CD1c-positive myeloid dendritic cell (primary cell): ENCODE measurements at regions not wholly inside any gene's neighbourhood (a gene's known extent, or its start where the extent isn't known, plus 50 kb on each side); places are given as distances from the start of the nearest gene placed in this dataset.

Source experiments
- DNase-seq: peaks from one replicate; pipeline ENCODE4 v3.0.0-alpha.2; 2016; ENCODE audit errors: extremely low spot score

DNA sequence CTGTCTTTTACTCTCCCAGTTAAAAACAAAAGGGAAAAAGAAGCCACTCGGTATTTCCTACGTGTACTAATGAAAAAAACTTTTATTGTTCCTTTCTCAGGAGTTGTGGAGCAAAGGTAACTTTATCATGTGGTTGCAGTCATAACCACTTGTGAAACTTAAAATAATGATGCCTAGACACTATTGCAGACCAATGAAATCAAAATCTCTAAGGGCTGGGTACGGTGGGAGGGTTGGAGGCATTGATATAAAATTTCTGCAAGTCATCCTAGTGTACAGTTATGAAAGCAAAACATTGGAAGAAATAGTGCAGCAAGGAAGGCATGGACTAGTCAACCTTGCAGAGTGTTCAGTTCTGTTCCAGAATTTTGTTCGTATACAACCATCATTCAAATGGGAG, 808.8 kb downstream of the TUSC7 start:
- no peak for DNase-seq

GRCh38 chr3:117519776-117520175, 810.2 kb downstream of the TUSC7 start:
- DNase-seq: no peak

DNA sequence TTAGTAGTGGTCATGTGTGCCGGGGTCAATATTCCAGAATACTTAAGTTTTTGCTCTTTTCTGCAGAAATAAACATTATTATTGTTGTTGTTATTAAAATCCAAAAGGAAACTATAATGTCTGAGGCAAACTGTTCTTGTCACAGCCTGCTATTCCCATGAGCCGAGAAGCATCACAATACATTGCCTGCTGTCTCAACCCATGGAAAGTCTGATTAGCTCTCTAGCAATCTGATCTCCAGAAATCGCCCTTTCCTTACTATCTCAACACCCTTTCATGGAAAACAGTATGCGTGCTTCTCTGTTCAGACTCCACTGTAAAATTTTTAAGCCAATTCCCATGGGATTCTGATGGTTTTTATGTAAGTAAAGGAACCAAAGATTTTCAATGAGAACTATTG, 811.0 kb downstream of the TUSC7 start:
- no peak for DNase-seq

GRCh38 chr3:117523418-117523817, 813.8 kb downstream of the TUSC7 start:
- no peak for DNase-seq

DNA sequence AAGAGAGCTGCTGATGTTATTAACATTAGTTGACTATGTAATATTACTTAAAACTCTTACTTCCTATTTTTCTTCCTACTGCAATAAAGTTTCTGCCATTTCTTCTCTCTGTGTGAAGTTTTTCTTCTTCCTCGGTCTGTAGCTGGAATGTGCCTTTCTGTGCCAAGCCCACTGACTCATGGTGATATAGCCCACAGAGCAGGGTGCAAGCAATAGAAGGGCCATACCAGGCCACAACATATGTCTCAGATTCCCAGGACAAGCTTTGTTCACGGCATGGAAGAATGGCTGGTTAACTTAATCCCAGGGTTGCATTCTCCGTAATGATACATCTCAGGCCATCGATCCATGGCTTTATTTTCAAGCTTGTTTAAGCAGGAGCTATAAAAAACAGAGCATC, 815.3 kb downstream of the TUSC7 start:
- no peak for DNase-seq

GRCh38 chr3:117526470-117527079, 817.0 kb downstream of the TUSC7 start:
- DNase-seq: peak; percentile 57

GRCh38 chr3:117527346-117527745, 817.8 kb downstream of the TUSC7 start:
- no peak for DNase-seq

DNA sequence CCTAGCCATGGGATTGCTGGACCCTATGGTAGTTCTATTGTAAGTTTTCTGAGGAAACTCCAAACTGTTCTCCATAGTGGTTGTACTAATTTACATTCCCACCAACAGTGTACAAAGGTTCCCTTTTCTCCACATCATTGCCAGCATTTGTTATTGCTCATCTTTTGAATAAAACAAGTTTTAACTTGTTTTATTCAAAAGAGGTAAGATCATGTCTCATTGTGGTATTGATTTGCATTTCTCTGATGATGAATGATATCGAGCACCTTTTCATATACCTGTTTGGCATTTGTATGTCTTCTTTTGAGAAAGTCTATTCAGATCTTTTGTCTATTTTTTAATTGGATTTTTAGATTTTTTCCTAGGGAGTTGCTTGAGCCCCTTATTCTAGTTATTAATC, 819.1 kb downstream of the TUSC7 start:
- no peak for DNase-seq

DNA sequence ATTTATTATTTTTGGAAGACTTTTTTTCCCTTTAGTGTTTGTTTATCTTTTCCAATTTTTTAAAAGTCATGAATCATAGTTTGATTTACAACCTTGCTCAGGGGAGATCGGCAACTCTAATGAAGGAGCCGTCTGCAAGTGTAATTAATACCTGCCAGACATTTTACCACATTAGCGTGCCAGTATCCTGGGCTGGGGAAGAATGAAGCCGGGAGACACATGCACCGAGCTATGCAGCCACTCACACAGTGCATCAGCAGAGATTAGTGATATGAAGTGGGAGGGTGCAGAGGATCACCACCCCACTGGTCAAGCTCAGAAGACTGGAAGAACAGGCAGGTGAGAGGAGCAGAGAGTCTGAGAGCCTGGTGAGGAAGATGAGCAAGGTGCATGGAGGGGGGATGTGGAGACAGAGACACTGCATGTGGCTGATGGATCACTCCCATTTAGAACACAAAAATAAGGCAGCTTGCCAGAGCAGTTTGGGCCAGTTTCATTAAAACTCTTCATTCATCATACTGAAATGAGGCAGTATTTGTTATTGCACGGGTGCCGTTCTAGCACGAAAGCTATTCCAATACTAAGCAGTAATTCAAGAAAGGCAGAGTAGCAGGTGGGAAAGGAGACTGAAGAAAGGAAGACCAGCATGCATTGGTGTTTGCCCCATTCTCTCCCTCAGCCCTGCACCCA, 821.6 kb downstream of the TUSC7 start:
- no peak for DNase-seq

DNA sequence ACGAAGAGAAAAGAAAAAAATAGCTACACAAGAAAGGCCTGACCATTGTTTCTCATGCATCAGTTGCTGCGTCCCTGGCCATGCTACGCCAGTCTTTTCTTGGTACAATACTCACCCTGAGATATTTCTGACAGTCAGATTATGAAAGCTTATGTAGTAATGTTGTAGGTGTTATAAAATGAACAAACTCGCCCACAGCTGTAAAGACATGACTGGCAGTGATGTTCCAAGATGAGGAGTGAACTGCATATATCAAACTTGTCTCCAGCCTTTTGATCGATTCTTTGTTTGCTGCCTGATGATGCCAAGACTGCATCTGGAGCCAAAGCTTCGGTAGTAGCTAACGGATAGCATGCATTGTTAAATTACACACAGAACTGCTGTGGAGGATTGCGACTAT, 822.7 kb downstream of the TUSC7 start:
- no peak for DNase-seq

- DNase-seq: no peak
Observed at GRCh38 chr3:117534138-117534537, 824.6 kb downstream of the TUSC7 start.

- no peak for DNase-seq
Observed at GRCh38 chr3:117536006-117536405, 826.4 kb downstream of the TUSC7 start.

DNA sequence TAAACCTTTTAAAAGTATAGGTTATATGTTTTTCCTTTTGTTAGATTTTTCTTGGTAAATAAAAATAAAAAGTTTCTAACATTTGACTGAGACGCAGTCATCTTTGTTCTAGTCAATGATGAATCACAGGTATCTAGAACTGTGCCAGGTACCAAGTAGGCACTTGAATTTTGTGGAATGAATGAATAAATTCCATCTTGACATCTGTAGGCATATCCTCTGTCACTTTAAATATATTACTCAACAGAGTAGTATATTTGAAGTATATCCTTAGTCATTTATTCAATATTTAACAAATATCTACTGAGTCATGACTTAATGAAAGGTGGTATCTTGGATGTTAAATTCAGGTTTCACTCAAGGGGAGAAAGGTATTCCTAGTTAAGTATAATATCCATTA, 828.4 kb downstream of the TUSC7 start:
- no peak for DNase-seq

DNA sequence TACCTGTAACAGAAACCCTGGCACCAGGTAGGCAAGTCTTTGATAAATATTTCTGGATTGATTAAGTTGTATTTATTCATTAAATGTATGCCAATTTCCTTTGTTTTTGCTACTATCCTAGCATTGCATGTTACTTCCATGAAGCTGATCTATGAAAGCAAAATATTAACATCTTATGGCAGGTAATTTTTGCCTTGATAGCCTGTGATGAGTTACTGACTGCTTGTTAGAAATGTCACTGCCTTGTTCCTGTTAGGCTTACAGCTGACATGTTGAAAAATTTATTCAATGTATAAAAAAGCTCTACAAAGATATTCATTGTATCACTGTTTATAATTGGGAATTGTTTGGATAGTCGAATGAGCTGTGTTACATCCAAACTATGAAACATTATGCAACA, 830.1 kb downstream of the TUSC7 start:
- no peak for DNase-seq

DNA sequence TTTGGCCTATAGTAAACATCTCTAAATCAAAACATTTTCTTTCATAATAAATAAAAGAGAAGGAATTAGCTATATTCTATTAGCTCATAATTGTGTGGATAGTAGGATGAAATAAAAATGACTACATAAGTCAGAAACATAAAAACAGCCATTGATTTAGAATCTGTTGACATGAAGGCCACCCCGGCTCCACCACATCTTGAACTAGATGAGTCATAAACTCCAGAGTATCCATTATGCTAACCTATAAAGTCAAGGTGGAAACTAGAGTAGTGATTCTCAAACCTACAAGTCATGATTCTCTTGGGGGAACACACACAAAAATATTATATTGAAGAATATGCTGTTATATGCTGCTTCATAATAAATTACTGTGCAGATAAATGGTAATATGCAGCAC, 831.0 kb downstream of the TUSC7 start:
- DNase-seq: no peak

- no peak for DNase-seq
Observed at GRCh38 chr3:117541721-117542120, 832.1 kb downstream of the TUSC7 start.

- no peak for DNase-seq
Observed at GRCh38 chr3:117543521-117543920, 833.9 kb downstream of the TUSC7 start.

DNA sequence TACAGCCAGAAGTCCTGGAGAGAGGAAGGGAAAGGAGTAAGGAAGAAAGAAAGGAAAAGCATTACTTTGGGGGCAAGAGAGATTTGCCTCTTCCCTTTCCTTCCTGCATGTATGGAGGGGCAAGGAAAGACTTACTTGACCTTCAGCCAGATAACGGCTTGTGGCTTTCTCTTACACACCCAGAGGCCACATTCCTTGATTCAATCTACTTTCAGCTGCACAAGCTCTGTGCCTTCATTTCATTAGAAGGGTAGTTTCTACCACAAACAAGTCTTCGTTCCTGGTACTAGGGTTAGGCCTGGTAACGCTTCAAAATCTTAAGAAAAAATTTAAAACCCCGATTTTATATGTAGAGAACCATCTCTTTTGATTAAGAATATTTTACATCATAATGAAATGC, 835.9 kb downstream of the TUSC7 start:
- DNase-seq: no peak

GRCh38 chr3:117547956-117548550, 838.5 kb downstream of the TUSC7 start:
- DNase-seq: no peak

DNA sequence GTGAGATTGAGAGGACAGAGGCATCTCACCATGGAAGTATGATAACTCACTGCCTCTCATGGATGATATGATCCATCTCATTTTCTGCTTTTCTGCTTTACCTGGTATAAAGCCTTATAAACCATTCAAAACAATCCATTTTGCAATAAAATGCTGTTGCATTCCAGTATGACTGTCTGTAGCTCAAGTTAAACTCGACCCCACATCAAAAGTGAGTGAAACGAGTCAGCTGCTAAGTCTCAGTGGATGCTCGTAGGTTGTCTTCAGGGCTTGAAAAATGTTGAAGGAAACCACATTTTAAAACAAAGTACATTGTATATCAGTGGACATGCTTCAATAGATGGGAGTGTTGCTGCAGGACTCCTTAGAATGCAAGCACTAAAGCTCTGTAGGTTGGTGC, 839.0 kb downstream of the TUSC7 start:
- DNase-seq: no peak

DNA sequence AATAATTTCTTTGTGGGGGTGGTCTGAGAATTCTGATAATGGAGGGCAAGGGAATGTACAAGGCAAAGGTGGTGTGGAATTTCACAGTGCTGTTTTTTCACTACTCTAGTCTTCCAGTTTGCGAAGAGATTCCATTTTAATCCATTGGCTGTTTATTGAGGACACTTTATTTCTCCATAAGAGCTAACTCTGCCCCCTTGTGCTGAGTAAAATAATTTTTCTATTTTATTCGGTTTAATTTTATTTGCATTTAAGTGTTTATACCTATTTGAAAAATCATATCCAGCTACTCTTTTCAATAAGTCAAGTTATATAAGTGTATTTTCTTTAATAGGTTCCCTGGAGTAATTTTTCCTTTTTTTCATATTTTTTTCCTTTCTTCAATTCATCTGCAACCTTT, 840.1 kb downstream of the TUSC7 start:
- DNase-seq: no peak

GRCh38 chr3:117550766-117551165, 841.2 kb downstream of the TUSC7 start:
- peak; percentile 33 for DNase-seq

DNA sequence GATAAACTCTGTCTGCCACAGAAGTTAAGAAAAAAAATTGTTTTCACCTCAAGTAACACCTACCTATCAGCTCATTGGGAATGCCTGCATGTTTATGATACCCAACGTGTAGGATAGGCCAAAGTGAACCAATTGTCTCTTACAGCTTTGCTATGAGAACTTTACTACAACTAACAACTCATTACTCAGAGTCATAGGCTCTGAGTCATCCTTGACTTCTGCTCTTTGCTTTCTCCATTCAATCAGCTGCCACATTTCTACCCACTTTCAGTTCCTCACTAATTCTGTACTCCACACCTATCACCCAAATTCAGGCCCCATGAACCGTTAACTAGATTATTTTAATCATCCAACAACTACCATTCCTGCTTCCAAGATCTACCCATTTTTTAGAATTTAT, 843.9 kb downstream of the TUSC7 start:
- DNase-seq: peak; percentile 77
